C4-2B (cell line): ENCODE measurements at regions not wholly inside any gene's neighbourhood (a gene's known extent, or its start where the extent isn't known, plus 50 kb on each side); places are given as distances from the start of the nearest gene placed in this dataset.
"Not testable (repeated sequence)": the region's sequence is repeated elsewhere in the genome, so short reads cannot be mapped to it uniquely, and the experiment has no call there.

Experiments
- ZFX ChIP-seq: fragments of 450-650 bp; IDR thresholded peaks from 2 replicates; pipeline ENCODE4 v1.6.1; 2017
- TF ChIP-seq, protein P1 (sequence below): fragments of 450-650 bp; conservative IDR thresholded peaks from 2 replicates; pipeline ENCODE4 v1.5.1; 2017; ENCODE audit warnings: mild to moderate bottlenecking

DNA sequence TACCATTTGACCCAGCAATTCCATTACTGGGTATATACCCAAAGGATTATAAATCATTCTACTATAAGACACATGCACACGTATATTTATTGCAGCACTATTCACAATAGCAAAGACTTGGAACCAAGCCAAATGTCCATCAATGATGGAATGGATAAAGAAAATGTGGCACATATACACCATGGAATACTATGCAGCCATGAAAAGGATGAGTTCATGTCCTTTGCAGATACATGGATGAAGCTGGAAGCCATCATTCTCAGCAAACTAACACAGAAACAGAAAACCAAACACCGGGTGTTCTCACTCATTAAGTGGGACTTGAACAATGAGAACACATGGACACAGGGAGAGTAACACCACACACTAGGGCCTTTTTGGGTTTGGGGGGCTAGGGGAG, 787.6 kb upstream of the EYS start:
- TF ChIP-seq, protein P1, sequence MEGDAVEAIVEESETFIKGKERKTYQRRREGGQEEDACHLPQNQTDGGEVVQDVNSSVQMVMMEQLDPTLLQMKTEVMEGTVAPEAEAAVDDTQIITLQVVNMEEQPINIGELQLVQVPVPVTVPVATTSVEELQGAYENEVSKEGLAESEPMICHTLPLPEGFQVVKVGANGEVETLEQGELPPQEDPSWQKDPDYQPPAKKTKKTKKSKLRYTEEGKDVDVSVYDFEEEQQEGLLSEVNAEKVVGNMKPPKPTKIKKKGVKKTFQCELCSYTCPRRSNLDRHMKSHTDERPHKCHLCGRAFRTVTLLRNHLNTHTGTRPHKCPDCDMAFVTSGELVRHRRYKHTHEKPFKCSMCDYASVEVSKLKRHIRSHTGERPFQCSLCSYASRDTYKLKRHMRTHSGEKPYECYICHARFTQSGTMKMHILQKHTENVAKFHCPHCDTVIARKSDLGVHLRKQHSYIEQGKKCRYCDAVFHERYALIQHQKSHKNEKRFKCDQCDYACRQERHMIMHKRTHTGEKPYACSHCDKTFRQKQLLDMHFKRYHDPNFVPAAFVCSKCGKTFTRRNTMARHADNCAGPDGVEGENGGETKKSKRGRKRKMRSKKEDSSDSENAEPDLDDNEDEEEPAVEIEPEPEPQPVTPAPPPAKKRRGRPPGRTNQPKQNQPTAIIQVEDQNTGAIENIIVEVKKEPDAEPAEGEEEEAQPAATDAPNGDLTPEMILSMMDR, result not testable (repeated sequence)
- TF ChIP-seq ZFX, result not testable (repeated sequence)
